ENCODE measurements at regions not wholly inside any gene's neighbourhood (a gene's known extent, or its start where the extent isn't known, plus 50 kb on each side); places are given as distances from the start of the nearest gene placed in this dataset.

DNA sequence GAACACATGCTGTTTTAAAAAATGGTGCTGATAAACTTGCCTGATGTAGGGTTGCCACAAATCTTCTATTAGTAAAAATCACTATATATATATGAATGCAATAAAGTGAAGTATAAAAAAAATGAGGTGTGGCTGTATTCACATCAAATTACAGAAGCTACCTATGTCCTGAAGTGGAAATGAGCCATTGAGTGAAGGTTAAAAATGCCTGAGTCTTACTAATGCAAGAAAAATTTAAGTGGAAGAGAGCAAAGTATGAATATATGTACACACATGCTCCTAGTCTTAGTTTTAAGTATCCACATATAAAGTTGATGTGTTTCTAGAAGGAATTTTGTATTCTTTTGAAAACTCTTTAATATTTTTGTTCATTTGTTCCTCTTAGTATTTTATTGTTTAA is 808.3 kb upstream of the MAN1A1 start:
- TF ChIP-seq, protein P1, sequence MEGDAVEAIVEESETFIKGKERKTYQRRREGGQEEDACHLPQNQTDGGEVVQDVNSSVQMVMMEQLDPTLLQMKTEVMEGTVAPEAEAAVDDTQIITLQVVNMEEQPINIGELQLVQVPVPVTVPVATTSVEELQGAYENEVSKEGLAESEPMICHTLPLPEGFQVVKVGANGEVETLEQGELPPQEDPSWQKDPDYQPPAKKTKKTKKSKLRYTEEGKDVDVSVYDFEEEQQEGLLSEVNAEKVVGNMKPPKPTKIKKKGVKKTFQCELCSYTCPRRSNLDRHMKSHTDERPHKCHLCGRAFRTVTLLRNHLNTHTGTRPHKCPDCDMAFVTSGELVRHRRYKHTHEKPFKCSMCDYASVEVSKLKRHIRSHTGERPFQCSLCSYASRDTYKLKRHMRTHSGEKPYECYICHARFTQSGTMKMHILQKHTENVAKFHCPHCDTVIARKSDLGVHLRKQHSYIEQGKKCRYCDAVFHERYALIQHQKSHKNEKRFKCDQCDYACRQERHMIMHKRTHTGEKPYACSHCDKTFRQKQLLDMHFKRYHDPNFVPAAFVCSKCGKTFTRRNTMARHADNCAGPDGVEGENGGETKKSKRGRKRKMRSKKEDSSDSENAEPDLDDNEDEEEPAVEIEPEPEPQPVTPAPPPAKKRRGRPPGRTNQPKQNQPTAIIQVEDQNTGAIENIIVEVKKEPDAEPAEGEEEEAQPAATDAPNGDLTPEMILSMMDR (IDR thresholded peaks at IDR 0.05) = no peak
- TF ChIP-seq EP300 (IDR thresholded peaks at IDR 0.05) = no peak
- no peak for TF ChIP-seq POLR2AphosphoS5 (IDR thresholded peaks at IDR 0.05)

Measured in sigmoid colon (tissue), 4 donors.